GM19351 (cell line): ENCODE measurements at regions not wholly inside any gene's neighbourhood (a gene's known extent, or its start where the extent isn't known, plus 50 kb on each side); places are given as distances from the start of the nearest gene placed in this dataset.
"Not testable (repeated sequence)": the region's sequence is repeated elsewhere in the genome, so short reads cannot be mapped to it uniquely, and the experiment has no call there.

ENCODE experiments used
- ATAC-seq: cut with Tn5 transposase; IDR thresholded peaks from one replicate; pipeline ENCODE4 v1.9.1; 2021; ENCODE audit warnings: mild to moderate bottlenecking, moderate library complexity; ENCODE audit not compliant: unreplicated experiment

DNA sequence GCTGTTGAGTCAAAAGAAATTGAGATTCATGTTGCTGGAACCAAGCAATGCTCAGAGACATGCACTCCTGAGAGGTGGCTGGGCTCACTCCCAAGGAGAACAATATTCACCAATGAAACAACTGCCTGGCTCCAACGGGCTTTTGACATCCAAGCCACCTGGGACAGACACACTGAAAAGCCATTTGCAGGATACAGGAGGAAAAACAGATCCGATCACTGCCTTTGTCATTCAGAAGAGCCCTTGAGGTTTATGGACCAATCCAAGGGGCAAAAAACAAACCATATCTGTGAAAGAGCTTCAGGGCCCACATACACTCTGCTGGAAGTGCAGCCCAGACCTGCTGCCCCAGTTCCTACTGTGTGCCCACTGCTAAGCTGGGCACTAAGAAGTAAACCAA, 277.5 kb downstream of the NUAK1 start:
- ATAC-seq: no peak

DNA sequence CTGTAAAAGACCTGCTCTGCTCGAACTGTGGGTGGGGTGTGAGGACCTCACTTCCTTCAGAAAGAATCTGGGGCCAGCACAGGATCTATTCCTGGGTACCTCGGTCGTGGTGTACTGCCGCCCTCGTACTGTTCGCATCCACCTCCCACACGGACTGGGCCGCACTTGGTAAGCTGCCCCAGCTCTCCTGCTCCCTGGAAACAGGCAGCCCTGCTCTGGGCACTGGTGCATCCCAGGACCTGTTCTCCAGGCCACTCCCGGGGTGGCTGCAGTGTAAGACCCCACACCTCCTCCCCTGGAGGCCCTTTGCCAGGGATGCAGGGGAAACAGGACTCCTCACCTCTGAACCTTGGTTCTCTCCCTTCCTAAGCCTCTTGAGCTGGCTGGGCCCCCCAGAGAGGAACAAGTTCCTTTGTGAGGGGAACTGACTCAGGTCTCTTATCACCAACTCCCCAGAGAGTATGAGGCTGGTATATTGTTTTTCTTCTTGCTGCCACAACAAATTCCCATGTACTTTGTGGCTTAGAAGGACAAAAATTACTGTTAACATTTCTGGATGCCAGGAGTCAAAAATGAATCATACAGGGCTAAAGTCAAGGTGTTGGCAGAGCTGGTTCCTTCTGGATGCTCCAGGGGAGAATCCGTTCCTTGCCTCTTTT, 276.5 kb downstream of the NUAK1 start:
- ATAC-seq: no peak

DNA sequence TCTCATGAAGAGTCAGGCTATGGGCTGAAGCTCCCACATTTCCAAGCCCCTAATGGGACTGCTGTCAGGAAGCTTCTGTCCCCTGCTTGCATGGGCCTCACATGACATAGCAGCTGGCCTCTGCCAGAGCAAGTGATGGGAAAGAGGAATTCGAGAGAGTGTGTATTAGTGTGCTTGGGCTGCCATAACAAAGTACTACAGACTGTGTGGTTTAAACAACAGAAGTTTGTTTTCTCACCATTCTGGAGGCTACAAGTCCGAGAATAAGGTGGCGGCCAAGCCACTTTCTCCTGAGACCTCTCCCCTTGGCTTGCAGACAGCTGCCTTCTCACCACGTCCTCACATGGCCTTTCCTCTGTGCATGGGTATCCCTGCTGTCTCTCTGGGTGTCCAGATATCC, 274.4 kb downstream of the NUAK1 start:
- no peak for ATAC-seq

DNA sequence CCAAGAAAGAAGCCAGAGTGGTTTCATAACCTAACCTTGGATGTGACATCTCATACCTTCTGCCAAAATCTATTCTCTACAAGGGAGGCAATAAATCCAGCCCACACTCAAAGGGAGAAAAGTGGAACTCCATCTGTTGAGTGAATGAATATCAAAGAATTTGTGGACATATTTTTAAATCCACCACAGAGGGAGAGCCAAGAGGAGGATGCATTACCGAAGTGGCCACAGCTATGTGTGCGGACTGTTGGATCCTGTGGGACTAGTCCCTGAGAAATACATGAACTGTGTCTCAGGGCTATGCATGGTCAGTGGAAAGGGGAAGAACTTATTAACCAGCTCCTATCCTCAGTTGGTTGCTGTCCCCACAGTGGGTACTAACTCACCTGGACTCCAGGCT, 273.9 kb downstream of the NUAK1 start:
- no peak for ATAC-seq

DNA sequence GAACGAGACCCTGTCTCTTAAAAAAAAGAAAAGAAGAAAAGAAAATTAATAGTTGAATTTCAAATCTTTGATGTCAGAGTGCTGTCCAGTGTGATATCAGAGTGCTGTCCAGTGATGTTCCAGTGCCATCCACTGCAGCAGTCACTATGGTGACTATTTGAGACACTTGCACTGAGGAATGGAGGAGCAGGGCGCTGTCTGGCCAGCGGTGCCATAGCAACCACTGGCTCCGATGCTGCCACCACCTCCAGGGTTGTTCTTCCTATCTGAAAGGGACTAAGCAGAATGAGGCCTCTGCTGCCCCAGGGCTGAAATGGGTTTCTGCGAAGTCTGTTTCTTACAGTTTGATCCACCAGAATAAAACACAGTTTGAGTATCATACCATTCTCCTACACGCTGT, 272.9 kb downstream of the NUAK1 start:
- ATAC-seq: no peak

DNA sequence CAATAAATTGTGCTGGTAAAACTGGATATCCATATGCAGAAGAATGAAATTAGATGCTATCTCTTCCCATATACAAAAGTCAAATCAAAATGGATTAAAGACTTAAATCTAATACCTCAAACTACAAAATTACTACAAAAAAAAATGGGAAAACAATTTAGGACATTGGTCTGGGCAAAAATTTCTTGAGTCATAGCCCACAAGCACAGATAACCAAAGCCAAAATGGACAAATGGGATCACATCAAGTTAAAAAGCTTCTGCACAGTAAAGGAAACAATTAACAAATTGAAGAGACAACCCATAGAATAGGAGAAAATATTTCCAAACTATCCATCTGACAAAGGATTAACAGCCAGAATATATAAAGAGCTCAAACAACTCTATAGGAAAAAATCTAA, 264.6 kb downstream of the NUAK1 start:
- ATAC-seq: no peak

DNA sequence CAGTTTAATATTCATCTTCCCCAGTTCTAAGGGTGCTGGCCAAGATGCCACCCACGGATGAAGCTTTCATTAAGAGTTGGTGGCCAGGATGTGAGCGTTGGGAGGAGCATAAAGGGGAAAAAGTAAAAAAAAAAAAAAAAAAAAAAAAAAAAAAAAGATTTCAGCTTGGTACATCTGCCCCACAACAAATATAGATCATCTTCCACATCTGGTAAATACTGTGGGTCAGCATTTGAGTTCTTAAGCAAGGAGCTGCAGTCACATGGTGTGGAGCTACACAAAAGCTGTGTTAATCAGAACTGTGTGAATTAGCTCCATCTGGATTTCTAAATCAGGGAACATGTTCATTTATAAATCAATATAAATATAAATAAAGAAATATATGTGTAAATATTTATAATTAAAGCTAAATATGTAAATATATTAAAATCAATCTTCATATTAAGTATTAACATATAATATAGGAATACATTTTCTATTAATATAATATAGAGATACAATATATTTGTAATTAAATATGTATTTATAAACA, 262.3 kb downstream of the NUAK1 start:
- no peak for ATAC-seq

DNA sequence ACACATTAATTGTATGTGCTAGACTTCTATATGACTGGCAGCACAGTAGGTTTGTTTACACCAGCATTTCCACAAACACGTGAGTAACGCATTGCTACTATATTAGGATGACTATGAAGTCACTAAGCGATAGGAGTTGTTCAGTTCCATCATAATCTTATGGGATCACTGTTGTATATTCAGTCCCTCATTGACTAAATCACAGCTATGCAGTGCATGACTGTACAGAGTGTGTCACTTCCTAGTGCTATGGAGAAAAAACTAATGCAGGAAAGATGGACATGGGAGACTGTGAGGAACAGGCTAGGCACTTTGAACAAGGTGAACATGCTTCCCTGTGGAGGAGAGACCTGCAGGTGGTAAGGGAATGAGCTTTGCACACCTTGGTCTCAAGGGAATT, 259.8 kb downstream of the NUAK1 start:
- ATAC-seq: no peak

DNA sequence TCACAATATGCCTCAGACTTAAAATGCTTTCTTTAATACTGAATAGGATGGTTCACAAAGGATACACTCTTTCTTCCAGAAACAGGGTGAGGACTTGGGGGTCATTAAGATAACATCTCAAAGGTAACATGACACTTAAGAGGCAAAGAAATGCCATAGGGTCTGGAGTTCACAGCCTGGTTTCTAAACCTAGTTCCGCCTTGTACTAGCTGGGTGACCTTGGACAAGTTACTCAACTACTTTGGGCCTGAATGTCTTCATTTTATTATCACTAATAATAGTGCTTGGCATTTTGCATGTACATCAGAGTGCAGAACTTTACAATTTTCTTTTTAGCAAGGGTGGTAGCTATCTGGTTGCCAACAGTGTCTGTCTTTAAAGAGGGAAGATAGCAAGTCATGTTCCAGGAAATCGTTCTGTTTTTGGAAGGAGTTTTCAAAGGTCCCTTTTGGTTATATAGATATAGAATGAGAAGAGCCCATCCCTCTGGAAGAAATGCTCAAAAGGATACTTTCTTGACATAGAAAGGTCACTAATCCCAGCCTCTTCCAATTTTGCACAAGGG, 257.8 kb downstream of the NUAK1 start:
- no peak for ATAC-seq

DNA sequence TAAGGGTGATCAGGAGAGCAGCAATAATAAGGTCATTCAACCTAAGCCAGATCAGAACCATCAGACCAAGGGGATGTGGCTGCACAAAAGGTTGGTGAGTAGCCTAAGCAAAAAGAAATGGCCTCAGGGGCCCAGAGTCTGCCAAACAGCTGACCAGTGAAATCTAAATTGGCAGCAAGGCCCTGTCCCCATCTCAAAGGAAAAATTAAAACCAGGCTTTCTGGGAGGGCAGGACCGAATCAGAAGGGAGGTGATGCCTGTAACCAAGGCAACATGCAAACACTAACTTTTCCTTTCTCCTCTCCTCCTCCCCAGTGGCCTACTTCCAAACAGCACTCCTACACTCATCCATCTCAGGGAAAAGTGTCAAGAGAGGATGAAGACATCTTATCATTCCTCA, 256.4 kb downstream of the NUAK1 start:
- no peak for ATAC-seq

DNA sequence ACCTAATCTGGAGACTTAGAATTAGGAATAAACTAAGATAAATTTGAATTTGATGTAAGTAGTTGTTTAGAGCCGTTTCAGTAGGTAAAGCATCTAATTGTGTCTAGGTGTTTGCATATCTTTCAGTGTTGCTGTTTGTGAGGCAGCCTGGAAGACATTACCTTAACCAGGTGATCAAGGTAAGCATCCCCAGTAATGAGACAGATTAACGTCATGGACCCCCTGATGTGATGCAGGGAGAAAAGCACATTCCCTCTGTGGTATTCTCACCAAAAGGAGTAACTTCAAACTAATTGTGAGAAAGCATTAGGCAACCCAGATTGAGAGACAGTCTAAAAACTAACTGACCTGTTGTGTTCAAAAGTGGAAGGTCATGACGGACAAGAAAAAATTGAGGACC, 251.6 kb downstream of the NUAK1 start:
- no peak for ATAC-seq

DNA sequence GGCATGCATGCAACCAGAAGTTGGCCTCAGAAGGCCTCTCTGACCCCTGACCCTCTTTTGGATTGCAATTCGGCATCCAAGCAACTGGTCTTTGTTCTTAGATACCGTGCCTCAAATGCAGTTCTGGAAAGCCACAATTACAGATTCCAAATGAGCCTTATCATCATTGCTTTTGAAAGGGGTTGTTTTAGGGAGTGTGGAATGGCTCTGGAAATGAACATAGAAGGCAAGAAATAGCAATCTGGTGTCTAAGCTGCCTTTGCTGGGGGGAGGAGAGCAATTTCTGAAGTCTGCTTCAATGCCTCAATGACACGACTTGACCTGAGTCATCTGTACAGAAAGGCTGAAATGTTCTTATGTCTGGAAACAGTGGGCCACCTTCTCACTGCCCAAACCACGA, 250.1 kb downstream of the NUAK1 start:
- ATAC-seq: no peak

DNA sequence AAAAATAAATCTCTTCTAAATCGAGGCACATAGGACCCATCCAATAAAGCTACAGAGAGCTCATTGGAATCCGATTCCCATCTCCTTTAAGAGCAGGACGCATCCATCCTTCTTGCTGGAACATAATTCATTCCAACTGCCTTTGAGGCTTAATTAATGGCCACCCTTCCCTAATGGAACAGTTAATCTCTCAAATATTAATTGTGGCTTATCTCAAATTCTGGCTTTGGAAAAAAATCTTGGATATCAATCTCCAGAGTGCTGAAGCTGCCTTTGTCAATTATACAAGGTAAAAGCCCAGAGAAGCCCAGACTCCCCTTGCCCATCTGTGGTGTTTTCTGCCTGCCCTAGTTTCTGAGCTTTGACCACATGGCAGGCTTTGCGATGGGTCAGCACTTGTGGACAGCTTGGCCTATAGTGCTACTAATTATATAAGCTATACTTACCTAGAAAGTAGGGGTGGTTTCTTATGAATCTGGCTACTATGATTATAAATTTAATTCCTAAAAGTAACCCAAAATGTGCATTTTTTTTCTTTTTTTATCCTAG, 246.3 kb downstream of the NUAK1 start:
- ATAC-seq: no peak

DNA sequence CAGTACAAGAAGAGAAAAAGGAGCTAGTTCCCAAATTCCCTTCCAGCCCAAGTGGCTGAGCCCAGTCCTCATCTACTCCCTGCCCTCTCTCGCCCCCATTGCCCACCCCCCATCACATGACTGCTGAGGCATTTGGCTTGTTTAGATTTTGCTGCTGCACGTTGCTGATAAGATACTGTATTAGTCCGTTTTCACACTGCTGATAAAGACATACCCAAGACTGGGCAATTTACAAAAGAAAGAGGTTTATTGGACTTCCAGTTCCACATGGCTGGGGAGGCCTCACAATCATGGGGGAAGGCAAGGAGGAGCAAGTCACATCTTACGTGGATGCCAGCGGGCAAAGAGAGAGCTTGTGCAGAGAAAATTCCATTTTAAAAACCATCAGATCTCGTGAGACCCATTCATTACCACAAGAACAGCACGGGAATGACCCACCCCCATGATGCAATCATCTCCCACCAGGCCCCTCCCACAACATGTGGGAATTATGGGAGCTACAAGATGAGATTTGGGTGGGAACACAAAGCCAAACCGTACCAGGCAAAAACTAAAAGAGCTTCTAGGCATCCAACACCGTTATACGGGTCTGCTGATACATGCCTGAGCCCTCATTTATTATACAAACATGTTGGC, 243.4 kb downstream of the NUAK1 start:
- ATAC-seq: not testable (repeated sequence)

DNA sequence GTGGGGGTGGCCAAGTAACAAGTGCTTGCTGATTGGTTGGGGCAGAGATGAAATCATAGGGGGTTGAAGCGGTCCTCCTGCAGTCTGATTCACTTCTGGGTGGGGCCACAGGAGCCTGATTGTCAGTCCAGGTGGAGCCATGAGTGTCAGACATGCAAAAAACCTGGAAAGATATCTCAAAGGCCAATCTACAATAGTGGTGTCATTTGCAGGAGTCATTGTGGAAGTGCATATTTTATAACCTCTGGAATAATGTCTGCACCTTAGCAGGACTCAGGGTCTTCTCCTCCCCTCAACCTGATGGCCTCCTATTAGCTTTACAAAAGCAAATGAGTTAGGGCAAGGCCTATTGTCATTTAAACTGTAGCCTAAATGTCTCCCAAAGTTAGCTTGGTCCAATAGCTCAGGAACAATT, 241.4 kb downstream of the NUAK1 start:
- no peak for ATAC-seq

DNA sequence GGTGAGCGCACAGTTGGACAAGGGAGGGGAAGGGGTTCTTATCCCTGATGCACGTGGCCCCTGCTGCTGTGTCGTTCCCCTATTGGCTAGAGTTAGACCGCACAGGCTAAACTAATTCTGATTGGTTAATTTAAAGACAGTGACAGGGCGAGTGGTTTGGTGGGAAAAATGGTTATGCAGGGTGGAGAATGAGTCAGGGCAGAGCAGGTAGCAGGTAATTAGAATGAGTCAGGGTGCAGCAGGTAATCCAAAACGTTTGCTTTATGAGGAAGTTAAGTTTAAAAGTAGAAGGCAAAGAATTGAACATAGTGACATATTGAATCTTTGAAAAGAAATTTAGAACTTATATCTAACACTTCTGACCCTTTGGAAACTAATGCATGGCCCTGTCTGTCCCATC, 240.5 kb downstream of the NUAK1 start:
- ATAC-seq: not testable (repeated sequence)

DNA sequence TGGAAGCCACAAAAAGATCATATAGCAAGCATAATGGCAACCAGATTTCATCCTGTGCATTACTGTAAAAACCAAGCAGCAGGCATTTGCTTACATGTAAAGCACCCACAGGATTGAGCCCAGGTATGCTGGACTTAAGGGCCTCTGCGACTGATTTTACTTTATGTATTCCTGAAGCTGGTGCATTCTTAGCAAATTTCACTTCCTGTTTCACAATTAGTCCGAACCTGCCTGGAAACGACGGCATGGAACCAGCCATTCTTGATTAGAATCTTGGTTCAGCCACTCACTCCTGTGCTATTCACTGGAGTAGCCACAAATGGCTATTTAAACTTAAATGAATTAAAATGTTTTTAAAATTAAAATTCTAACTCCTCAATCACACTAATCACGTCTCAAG, 239.2 kb downstream of the NUAK1 start:
- peak; percentile 69 for ATAC-seq

DNA sequence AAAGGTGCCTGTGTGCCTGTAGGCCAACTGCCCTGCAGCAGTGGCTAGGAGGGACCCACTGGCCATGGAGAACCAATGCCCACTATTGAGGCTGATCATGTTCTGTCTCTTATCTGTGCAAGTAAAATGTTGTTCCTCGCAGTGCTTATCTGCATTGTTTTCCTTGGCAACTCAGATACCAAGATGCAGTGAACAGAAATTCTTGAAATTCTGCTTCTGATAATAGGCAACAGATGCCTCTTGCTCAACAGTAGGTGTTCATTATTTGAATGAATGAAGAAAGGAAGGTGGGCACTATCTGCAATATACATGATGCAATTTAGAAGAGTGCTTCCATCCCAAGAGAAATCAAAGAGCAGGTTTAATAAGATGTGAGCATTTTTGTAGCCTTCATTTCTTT, 232.2 kb downstream of the NUAK1 start:
- ATAC-seq: no peak

DNA sequence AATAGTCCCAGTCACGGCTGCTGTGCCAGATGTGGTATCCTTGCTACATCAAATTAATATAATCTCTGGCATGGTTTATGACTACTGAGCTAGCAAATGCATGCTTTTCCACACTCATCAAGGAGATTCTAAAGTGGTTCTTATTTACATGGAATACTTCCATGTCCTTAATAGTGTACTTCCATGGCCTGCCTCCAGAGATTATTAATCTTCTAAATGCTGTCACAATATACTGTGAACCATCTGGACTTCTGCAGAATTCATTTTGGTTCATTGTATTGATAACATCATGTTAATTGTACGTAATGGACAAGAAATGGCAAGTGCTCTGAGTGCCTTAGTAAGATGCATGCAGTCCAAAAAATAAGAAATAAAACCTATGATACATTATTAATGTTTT, 230.8 kb downstream of the NUAK1 start:
- ATAC-seq: no peak

DNA sequence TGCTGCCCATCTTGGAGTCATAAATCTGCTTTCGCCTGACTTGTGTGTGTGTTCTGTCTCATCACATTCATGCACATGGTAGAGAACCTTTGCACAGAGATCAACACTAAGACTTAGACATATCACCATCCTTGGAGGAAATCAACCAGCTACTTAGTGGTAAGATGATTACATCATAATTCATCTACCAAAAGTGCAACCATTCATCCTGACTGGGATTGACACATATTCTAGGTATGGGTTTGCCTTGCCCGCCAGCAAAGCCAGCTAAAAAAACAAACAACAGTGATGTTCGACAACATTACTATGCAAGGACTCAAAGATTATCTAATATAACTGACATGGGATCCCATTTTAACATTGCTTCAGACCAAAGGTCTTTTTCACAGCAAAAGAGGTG, 228.7 kb downstream of the NUAK1 start:
- ATAC-seq: no peak

DNA sequence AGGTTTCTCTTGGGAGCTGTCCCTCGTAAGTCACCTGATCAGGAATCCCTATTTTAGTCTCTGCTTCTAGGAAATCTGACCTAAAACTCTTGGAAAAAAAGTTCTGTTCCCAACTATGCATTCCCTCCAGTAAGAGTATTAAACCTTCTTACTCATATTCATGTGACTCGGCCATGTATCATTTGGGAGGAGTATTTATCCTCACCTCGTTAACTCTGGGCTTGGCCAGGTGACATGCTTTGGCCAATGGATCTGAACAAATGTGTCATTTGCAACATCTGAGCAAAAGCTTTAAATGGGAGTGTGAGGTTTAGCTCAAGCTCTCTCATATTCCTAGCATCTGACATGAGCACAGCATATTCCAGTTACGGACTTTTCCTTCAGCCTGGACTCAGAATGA, 226.8 kb downstream of the NUAK1 start:
- no peak for ATAC-seq
